Adrenal gland (tissue), 9 donors: ENCODE measurements at regions not wholly inside any gene's neighbourhood (a gene's known extent, or its start where the extent isn't known, plus 50 kb on each side); places are given as distances from the start of the nearest gene placed in this dataset.

Experiments
- DNase-seq, 7 donors: peaks; one replicate each; pipeline ENCODE4 v3.0.0-alpha.2; 2019 to 2020
- H3K27ac ChIP-seq, 5 donors: fragments of 200-600 bp; sonication (generic) in 4 of 5; 1 replicate in 3 of 5; 2 replicates in 2 of 5; pipeline versions ENCODE4 v1.5.1 to v1.8.0; 2016 to 2020; ENCODE audit warnings: mild to moderate bottlenecking in 1 of 5
- H3K27me3 ChIP-seq: fragments of 200-600 bp; 2 replicates; pipeline ENCODE4 v1.8.0; 2021
- H3K36me3 ChIP-seq, 2 donors: fragments of 200-600 bp; replicated peaks in 1 of 2; 1 replicate in 1 of 2; 2 replicates in 1 of 2; pipeline versions ENCODE4 v1.5.1 to v1.8.0; 2018 to 2022
- H3K4me1 ChIP-seq, 2 donors: fragments of 200-600 bp; replicated peaks in 1 of 2; 1 replicate in 1 of 2; 2 replicates in 1 of 2; pipeline versions ENCODE4 v1.5.1 to v1.8.0; 2018 to 2021
- H3K4me3 ChIP-seq, 4 donors: fragments of 200-600 bp; sonication (generic) in 3 of 4; one replicate each; pipeline ENCODE4 v1.5.1; 2016 to 2018
- H3K9me3 ChIP-seq, 3 donors: fragments of 200-600 bp; sonication (generic) in 1 of 3; replicated peaks in 1 of 3; 1 replicate in 2 of 3; 2 replicates in 1 of 3; pipeline versions ENCODE4 v1.5.1 to v1.8.0; 2016 to 2021
- POLR2A ChIP-seq, 2 donors: fragments of 450-650 bp; IDR thresholded peaks; one replicate each; pipeline ENCODE4 v1.6.1; 2017; ENCODE audit warnings: antibody characterized with exemption in 2 of 2, mild to moderate bottlenecking in 2 of 2, moderate library complexity in 1 of 2
- WGBS, 4 donors: extraction: QIAGEN DNeasy Blood & Tissue Kit in 2 of 4; methylation state at CpG; one replicate each; pipeline versions ENCODE4 v1.1.5 to v1.1.7; 2013 to 2017; 5-methylcytosine and 5-hydroxymethylcytosine counted together
- intact Hi-C, 2 donors: fragments of 100-400 bp; cut with DNase I; formaldehyde crosslinking; loops; one replicate each; pipeline versions ENCODE4 v1.14.1 to v1.15.0; 2022 to 2023
- TF ChIP-seq, protein P1 (sequence below), 6 experiments: fragments of 450-650 bp in 4 of 6; fragments of 200-600 bp in 2 of 6; sonication (generic) in 1 of 6; IDR thresholded peaks; 1 replicate in 5 of 6; 2 replicates in 1 of 6; pipeline versions ENCODE4 v1.5.1 to v1.8.0; 2016 to 2021; ENCODE audit warnings: antibody characterized with exemption in 6 of 6, mild to moderate bottlenecking in 2 of 6, moderate library complexity in 1 of 6
- donor health status: healthy with polysubstance abuse.
- donor health status: Bipolar disorder and iron deficiency.
- donor health status: DM: yes; HTN: yes; CAD: no.
- donor health status: DM: no; HTN: no; CAD: no.
- donor health status: DM: no; HTN: no; CAD: no.

DNA sequence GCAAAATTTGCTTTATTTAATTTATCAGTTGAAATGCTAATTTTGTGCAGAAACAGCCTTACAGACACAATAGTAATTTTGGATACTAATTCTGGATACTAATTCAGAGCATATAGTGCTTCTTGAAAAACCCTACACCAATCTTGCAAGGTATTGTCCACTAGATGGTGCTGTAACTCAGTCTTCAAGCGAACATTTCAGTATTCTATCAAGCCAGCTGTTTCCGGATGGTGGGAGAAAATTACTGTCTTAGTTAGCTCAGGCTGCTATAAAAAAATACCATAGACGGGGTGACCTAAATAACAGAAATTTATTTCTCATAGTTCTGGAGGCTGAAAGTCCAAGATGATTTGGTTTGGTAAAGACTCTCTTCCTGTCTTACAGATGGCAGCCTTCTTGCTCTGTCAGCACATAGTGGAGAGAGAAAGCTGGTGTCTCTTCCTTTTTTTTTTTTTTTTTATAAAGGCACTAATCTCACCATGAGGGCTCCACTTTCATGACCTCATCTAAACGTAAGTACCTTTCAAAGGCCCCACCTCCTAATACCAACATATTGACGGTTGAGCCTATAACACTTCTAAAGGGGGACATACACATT lies 1306.5 kb upstream of the CDH9 start:
- Histone ChIP-seq H3K27me3 (no peaks in the 10 kb centered on the region), H3K4me3 (no peak overlapping the region), H3K9me3 (no peaks in the 10 kb centered on the region), H3K36me3 (no peaks in the 10 kb centered on the region), H3K27ac (no peak overlapping the region), H3K4me1 (no peaks in the 10 kb centered on the region)
- 51 to 65% (median 65%) methylated on average over 5 of the region's 5 CpGs for WGBS, 4 donors
- DNase-seq: peak in 1 of 7 donors; percentile 5
- TF ChIP-seq POLR2A (IDR thresholded peaks at IDR 0.05): no peak
- TF ChIP-seq, protein P1, sequence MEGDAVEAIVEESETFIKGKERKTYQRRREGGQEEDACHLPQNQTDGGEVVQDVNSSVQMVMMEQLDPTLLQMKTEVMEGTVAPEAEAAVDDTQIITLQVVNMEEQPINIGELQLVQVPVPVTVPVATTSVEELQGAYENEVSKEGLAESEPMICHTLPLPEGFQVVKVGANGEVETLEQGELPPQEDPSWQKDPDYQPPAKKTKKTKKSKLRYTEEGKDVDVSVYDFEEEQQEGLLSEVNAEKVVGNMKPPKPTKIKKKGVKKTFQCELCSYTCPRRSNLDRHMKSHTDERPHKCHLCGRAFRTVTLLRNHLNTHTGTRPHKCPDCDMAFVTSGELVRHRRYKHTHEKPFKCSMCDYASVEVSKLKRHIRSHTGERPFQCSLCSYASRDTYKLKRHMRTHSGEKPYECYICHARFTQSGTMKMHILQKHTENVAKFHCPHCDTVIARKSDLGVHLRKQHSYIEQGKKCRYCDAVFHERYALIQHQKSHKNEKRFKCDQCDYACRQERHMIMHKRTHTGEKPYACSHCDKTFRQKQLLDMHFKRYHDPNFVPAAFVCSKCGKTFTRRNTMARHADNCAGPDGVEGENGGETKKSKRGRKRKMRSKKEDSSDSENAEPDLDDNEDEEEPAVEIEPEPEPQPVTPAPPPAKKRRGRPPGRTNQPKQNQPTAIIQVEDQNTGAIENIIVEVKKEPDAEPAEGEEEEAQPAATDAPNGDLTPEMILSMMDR (IDR thresholded peaks at IDR 0.05): peak; percentile 20 to 49 (median 36)
- intact Hi-C loops: no loop called here

DNA sequence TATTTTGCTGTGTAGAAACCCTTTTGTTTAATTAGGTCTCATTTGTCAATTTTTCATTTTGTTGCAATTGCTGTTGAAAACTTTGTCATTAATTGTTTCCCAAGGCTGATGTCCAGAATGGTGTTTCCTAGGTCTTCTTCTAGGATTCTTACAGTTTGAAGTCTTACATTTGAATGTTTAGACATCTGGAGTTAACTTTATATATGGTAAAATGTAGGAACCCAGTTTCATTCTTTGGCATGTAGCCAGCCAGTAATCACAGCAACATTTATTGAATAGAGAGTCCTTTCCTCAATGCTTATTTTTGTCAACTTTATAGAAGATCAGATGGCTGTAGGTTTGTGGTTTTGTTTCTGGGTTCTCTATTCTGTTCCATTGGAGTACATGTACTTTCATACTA lies 1290.8 kb upstream of the CDH9 start:
- intact Hi-C loops: no loop called here
- Histone ChIP-seq H3K4me3 (no peak overlapping the region), H3K9me3 (peaks cover 0 to 5% (median 0%) of the 10 kb centered on the region in 3 donors), H3K27me3 (no peaks in the 10 kb centered on the region), H3K27ac (no peak overlapping the region), H3K4me1 (no peaks in the 10 kb centered on the region), H3K36me3 (no peaks in the 10 kb centered on the region)
- no peak for DNase-seq
- TF ChIP-seq, protein P1 (IDR thresholded peaks at IDR 0.05): no peak
- TF ChIP-seq POLR2A (IDR thresholded peaks at IDR 0.05): no peak

DNA sequence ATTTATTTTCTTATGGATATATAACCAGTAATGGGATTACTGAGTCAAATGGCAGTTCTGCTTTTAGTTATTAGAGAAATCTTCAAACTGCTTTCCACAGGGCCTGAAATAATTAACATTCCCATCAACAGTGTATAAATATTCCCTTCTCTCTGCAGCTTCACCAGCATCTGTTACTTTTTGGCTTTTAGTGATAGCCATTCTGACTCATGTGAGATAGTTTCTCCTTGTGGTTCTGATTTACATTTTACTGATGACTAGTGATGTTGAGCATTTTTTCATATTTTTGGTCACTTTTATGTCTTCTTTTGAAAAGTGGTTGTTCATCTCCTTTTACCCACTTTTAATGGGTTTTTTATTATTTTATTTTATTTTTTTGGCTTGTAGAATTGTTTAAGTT lies 1290.3 kb upstream of the CDH9 start:
- Histone ChIP-seq H3K4me3 (no peak overlapping the region), H3K4me1 (no peaks in the 10 kb centered on the region), H3K27ac (no peak overlapping the region), H3K9me3 (peaks cover 0 to 5% (median 0%) of the 10 kb centered on the region in 3 donors), H3K36me3 (no peaks in the 10 kb centered on the region), H3K27me3 (no peaks in the 10 kb centered on the region)
- DNase-seq: no peak
- TF ChIP-seq, protein P1 (IDR thresholded peaks at IDR 0.05): no peak
- no peak for TF ChIP-seq POLR2A (IDR thresholded peaks at IDR 0.05)
- intact Hi-C loops: no loop called here

DNA sequence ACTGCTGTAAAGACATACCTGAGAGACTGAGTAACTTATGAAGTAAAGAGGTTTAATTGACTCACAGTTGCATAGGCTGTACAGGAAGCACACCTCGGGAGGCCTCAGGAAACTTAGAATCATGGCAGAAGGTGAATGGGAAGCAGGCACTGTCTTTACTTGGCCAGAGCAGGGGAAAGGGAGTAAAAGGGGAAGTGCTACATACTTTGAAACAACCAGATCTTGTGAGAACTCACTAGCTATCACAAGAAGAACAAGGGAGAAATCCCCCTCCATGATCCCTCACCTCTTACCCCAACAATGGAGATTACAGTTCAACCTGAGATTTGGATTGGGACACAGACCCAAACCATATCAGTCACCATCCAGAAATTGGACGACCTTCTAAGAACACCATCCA lies 1285.8 kb upstream of the CDH9 start:
- TF ChIP-seq, protein P1 (IDR thresholded peaks at IDR 0.05): no peak
- TF ChIP-seq POLR2A (IDR thresholded peaks at IDR 0.05): no peak
- no peaks in the 10 kb centered on the region for H3K9me3 ChIP-seq
- WGBS, 4 donors: 48 to 79% (median 69%) methylated on average over 2 of the region's 2 CpGs
- intact Hi-C loops: no loop called here
- no peak overlapping the region for H3K4me3 ChIP-seq
- H3K4me1 ChIP-seq: no peaks in the 10 kb centered on the region
- no peaks in the 10 kb centered on the region for H3K36me3 ChIP-seq
- no peak for DNase-seq
- H3K27me3 ChIP-seq: no peaks in the 10 kb centered on the region
- no peak overlapping the region for H3K27ac ChIP-seq
